GM21360 (cell line): ENCODE measurements at regions not wholly inside any gene's neighbourhood (a gene's known extent, or its start where the extent isn't known, plus 50 kb on each side); places are given as distances from the start of the nearest gene placed in this dataset.

ENCODE experiments used
- ATAC-seq: cut with Tn5 transposase; IDR thresholded peaks from one replicate; pipeline ENCODE4 v1.9.1; 2021; ENCODE audit warnings: mild to moderate bottlenecking, moderate library complexity; ENCODE audit not compliant: unreplicated experiment

DNA sequence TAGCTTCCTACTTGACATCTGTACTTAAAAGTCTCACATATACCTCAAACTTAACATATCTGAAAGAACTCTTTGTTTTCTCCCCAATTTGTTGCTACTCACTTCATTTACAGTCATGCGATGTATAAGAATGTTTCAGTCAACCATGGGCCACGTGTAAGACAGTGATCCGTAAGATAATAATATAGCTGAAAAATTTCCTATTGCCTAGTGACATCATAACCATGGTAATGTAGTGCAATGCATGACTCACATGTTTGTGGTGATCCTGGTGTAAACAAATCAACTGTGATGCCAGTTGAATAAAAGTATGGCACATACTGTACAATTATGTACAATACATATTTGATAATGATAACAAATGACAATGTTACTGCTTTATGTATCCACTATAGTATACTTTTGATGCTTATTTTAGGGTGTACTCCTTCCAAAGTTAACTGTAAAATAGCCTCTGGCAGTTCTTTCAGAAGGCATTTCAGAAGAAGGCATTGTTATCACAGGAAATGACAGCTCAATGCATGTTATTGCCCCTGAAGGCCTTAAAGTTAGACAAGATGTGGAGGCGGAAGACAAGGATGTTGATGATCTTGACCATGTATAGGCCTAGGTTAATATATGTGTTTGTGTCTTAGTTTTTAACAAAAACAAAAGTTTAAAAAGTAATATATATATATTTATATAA, 579.0 kb downstream of the EPHA7 start:
- no peak for ATAC-seq

GRCh38 chr6:92828788-92829187, 590.6 kb downstream of the EPHA7 start:
- no peak for ATAC-seq

GRCh38 chr6:92827104-92827503, 592.3 kb downstream of the EPHA7 start:
- no peak for ATAC-seq

- ATAC-seq = no peak
Measured at GRCh38 chr6:92826633-92827032, 592.7 kb downstream of the EPHA7 start.

- no peak for ATAC-seq
Measured at GRCh38 chr6:92822222-92822621, 597.1 kb downstream of the EPHA7 start.

DNA sequence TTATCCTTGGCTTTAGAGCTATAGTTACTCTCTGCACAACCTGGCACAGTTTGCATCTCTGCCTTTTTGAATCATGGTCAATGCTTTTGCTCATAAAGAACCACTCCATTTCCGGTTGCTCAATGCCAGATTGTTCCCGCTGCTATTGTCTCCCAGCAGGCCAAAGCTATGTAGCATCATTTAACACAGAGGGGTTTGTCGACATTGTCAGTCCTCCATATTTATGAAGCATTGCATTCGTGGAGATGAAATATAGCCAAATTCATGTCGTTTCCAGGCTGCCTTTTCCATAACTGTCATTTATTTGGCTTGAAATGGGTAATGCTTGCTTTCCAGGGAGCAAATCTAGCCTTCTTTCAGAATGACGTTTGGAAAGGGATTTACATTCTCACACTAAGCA, 598.8 kb downstream of the EPHA7 start:
- no peak for ATAC-seq

DNA sequence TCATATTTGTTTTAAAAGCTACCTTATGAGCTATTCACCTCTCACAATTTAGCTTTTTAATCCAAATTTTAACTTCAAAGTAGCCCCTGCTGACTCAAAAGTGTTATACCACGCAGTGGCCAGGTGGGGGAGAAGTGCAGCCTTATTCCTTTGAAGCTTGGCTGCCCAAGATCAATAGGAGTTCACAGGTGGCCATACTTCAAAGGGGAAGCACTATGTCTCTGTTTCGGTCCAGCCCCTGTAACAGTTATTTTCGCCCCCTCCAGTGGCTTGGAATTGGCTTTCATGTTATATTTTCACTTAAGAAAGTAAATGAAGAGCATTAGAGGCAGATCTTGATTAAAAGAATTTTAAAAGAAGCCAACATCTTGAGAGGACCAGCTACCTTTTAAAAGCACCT, 608.4 kb downstream of the EPHA7 start:
- ATAC-seq = peak; percentile 100

GRCh38 chr6:92806254-92806653, 613.1 kb downstream of the EPHA7 start:
- ATAC-seq = no peak

DNA sequence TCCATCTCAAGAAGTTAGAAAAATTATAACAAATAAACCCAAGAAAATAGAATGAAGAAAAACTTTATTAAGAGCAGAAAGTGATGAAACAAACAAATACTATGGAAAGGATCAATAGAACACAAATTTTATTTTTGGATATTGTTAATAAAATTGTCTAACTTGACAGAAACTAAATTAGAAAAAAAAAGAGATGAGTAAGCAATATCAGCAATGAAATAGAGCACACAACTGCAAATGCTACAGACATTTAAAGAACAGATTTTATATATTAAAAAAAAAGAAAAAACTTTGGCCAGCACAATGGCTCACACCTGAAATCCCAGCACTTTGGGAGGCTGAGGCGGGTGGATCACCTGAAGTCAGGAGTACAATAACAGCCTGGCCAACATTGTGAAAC, 628.0 kb downstream of the EPHA7 start:
- ATAC-seq = no peak

- ATAC-seq = no peak
Measured at GRCh38 chr6:92790381-92790780, 629.0 kb downstream of the EPHA7 start.

DNA sequence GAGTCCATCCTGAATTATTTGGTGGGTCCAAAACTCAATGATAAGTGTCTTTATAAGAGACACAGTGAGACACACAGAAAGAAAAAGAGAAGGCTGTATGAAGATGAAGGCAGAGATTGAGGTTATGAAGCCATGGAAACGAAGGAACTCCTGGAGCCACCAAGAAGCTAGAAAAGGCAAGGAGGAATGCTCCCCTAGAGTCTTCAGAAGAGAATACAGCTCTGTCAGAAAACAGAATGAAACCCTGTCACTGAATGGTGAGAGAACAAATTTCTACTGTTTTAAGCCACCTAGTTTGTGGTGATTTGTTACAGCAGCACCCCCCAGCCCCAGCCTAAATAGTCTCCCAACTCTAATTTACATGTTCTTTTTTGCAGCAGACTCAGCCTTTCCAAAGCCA, 635.1 kb downstream of the EPHA7 start:
- ATAC-seq = no peak

- no peak for ATAC-seq
Measured at GRCh38 chr6:92779746-92780145, 639.6 kb downstream of the EPHA7 start.

GRCh38 chr6:92777146-92777740, 642.1 kb downstream of the EPHA7 start:
- ATAC-seq = peak; percentile 84

DNA sequence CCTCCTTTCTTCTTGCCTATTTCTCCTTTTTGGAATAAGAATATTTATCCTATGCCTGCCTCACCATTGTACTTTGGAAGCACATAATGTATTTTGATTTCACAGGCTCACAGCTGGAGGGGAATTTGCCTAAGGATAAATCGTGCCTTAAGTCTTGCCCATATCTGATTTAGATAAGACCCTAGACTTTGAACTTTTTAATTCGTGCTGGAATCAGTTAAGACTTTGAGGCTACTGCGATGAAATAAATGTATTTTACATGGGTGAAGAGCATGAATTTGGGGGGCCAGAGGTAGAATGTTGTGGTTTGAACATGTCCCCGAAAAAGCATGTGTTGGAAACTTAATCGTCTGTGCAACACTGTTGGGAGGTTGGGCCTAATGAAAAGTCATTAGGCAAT, 648.8 kb downstream of the EPHA7 start:
- no peak for ATAC-seq

GRCh38 chr6:92767101-92767500, 652.3 kb downstream of the EPHA7 start:
- no peak for ATAC-seq

GRCh38 chr6:92763680-92764079, 655.7 kb downstream of the EPHA7 start:
- no peak for ATAC-seq

DNA sequence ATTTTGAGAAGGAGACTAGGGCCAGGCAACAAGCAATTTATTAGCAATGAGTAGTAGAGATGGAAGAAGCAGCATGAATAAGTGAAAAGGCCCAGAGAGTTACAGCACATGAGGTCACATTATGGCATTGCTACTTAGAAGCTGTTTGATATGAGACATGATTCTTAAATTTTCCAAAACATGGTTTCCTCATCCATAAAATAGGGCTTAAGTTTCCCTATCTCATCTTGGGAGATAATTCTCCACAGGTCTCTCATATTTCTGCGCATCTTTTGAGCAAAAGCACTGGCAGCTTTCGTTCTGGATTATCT, 656.1 kb downstream of the EPHA7 start:
- no peak for ATAC-seq

DNA sequence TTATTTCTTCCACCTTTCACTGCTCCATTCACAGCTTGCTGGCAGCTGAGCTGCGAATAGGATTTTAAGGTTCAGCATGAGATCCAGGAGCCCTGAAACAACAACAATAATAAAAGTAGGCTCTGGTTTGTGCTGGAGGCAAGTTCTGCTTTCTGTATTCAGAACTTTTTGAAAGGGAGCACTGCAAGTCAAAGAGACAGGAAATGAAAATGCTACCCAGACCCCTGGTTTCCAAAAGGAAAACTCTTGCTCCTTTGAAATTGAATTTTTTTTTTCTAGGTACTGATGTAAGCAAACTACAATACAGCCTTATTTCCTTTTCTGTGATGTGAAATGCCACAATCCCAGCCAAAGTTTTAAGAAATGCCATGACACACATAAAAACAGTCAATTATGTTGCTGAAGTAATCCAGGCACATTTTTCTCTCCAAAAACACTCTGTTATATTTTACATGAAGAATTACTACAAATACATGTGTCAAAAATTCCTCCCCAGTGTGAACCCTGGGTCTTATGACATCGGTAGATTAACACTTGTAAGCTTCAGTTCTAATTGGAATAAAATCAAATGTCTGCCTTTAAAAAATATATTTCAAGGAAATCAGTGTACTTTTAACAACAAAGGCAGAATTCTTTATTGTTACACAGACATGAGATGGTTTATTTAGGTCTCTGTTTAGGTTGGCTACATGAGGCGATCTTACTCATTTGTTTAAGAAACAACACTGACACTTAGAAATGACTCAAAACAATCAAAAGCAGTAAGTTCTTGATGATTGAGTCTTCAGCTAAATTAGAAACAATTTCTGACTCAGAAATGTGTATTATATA, 656.7 kb downstream of the EPHA7 start:
- no peak for ATAC-seq

DNA sequence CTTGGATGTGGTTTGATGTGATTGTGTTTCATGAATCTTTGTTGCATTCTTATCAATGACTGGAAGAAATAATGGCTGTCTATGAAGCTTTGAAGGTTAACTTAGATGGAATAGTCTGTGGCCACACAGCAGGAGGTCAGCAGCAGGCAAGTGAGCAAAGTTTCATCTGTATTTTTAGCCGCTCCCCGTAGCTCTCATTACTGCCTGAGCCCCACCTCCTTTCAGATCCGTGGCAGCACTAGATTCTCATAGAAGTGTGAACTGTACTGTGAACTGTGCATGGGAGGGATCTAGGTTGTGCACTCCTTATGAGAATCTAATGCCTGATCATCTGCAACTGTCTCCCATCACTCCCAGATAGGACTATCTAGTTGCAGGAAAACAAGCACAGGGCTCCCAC, 660.2 kb downstream of the EPHA7 start:
- no peak for ATAC-seq

GRCh38 chr6:92757925-92758324, 661.4 kb downstream of the EPHA7 start:
- no peak for ATAC-seq

- ATAC-seq = no peak
Measured at GRCh38 chr6:92756912-92757311, 662.4 kb downstream of the EPHA7 start.

DNA sequence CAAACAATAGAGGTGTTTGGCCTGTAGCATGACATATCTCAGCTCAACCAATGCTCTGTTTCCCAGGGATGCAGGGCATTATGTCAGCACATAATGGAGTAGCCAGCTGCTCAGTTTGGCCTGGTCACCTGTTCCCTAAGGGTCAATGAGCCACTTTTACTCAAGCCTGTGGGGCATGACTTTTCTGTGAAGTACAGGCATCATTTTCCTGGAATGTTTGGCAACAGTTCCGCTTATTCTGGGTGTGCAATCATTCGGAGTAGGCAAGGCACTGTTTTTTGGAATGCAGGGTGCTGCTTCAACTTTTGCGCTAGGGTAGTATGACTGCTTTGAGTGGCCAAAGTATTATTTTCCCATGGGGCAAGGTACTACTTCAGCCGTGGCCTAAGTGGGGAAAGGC, 665.4 kb downstream of the EPHA7 start:
- no peak for ATAC-seq
